T-helper 2 cell treated with Interferon-gamma antibody and Interleukin-4, amounts not matched to agents 5 μg/mL and 100 μg/mL, for 36 hours (primary cell): ENCODE measurements at regions not wholly inside any gene's neighbourhood (a gene's known extent, or its start where the extent isn't known, plus 50 kb on each side); places are given as distances from the start of the nearest gene placed in this dataset.

Experiments used
- DNase-seq: peaks from one replicate; pipeline ENCODE4 v3.0.0; 2021; ENCODE audit warnings: low spot score
- H3K27ac Mint-ChIP-seq: one replicate; pipeline ENCODE4 v1.8.0; 2021; ENCODE audit warnings: mild to moderate bottlenecking, mixed read lengths
- H3K27me3 Mint-ChIP-seq: one replicate; pipeline ENCODE4 v1.8.0; 2021; ENCODE audit warnings: low read depth, mixed read lengths
- H3K36me3 Mint-ChIP-seq: one replicate; pipeline ENCODE4 v1.8.0; 2021; ENCODE audit warnings: low read depth, mixed read lengths
- H3K4me1 Mint-ChIP-seq: one replicate; pipeline ENCODE4 v1.8.0; 2021; ENCODE audit warnings: low read depth, mixed read lengths
- H3K4me3 Mint-ChIP-seq: one replicate; pipeline ENCODE4 v1.8.0; 2022; ENCODE audit warnings: mild to moderate bottlenecking, moderate library complexity, mixed read lengths
- H3K9me3 Mint-ChIP-seq: one replicate; pipeline ENCODE4 v1.8.0; 2021; ENCODE audit warnings: mixed read lengths

DNA sequence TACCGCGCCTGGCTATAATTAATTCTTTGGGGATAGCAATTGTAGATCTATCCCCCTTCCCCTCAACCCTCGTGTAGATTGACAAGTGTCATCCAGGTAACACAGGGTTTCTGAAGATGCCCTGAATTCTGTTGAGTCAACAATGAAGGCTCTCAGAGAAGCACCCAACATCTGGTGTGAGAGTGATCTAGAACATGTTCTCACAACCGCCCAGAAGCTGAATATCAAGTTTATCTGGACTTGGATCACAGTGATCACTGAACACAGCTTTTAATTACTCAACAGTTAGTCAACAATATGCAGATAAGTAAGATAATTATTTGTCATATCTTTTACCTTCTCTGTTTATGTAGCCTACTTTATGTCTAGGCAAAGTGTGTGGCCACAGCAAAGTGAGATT, 204.2 kb upstream of the RGMB start:
- H3K4me3 Mint-ChIP-seq, result no peak overlapping the region
- no peak for DNase-seq
- H3K27me3 Mint-ChIP-seq, result no peaks in the 10 kb centered on the region
- H3K27ac Mint-ChIP-seq, result no peak overlapping the region
- H3K4me1 Mint-ChIP-seq, result no peaks in the 10 kb centered on the region
- H3K9me3 Mint-ChIP-seq, result no peaks in the 10 kb centered on the region
- H3K36me3 Mint-ChIP-seq, result no peaks in the 10 kb centered on the region

DNA sequence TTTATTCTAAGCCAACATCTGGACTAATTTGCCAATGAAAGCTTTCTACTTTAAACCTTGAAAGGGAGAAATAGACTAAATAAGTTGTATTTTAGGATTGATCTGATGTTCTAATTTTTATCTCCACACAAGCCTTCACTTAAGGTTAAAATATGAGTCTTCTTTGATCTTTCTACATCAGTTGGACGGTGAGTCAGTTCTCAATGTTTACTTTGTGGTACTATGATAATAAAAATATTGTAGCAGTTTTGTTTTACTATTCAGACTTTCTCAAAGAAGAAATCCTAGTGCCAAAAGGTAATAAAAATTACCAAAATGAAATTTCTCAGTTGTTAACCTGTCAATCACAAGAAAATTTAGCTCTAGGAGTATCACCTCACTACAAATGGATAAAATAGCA, 203.5 kb upstream of the RGMB start:
- Mint-ChIP-seq H3K9me3 (no peaks in the 10 kb centered on the region), H3K36me3 (no peaks in the 10 kb centered on the region), H3K27me3 (no peaks in the 10 kb centered on the region), H3K4me3 (no peak overlapping the region), H3K4me1 (no peaks in the 10 kb centered on the region), H3K27ac (no peak overlapping the region)
- no peak for DNase-seq

DNA sequence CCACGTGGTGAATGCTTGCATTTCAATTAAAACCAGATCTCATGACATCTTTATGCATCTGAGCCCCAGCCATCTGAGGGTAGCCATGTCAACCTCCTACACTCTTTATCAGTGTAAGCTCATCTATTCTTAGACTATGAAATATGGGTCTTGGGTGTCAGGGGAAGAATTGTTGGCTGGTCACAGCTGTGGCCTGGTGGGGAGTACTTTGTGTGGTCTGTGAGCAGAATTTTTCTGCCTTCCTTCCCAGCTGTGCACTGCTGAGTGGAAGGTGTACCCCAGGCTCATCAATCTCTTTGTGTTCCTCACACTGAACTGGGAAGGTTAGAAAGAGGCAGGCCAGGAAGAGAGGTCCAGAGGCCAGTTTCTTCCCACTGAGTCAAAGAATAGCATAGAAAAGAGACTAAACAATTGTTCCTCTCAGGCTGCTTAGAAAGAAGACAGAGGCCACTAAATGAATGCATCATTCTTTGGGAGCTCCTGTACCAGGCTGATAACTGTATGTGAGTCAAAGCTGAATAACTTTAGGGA, 202.7 kb upstream of the RGMB start:
- H3K4me1 Mint-ChIP-seq, result no peaks in the 10 kb centered on the region
- H3K4me3 Mint-ChIP-seq, result no peak overlapping the region
- DNase-seq, result no peak
- H3K9me3 Mint-ChIP-seq, result no peaks in the 10 kb centered on the region
- no peaks in the 10 kb centered on the region for H3K36me3 Mint-ChIP-seq
- no peaks in the 10 kb centered on the region for H3K27me3 Mint-ChIP-seq
- H3K27ac Mint-ChIP-seq, result no peak overlapping the region

DNA sequence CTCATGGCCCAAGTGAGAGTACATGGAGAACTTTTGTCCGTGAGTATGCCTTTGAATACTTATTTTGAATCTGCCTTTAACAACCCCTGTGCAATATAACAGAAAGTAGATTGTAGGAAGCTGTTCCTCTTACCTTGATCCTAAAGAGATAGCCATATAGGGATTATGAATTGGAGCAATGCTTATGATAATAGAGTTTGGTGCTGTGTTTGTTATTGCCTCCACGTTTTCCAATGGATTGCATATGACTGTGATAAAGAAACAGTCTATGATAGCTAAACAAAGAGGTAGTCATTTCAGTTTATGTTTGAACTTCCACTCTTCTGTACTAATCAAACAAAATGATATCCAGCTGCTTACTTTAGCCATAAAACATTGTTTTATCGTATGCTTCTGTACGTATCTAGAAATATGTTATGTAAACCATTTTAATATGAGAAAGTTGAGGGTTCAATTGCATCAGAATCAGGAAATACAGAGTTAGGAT, 199.6 kb upstream of the RGMB start:
- no peak for DNase-seq
- Mint-ChIP-seq H3K27me3 (no peaks in the 10 kb centered on the region), H3K27ac (no peak overlapping the region), H3K4me1 (no peaks in the 10 kb centered on the region), H3K36me3 (no peaks in the 10 kb centered on the region), H3K9me3 (no peaks in the 10 kb centered on the region), H3K4me3 (no peak overlapping the region)

DNA sequence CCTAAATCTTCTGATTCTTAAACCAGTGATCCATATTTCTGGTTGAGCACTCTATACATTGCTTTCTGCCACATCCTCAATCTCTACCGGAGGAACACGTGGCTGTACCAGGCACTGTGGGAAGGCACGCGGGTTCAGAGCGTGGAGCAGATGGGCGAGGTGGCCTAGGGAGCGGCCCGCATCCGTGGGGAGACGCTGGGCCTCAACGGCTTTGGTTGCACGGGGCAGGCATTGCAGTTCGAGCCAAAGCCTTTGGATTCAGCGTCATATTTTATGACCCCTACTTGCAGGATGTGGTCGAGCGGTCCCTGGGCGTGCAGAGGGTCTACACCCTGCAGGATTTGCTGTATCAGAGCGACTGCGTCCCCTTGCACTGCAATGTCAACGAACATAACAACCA, 197.2 kb upstream of the RGMB start:
- no peaks in the 10 kb centered on the region for H3K36me3 Mint-ChIP-seq
- no peaks in the 10 kb centered on the region for H3K4me1 Mint-ChIP-seq
- no peak for DNase-seq
- H3K9me3 Mint-ChIP-seq, result no peaks in the 10 kb centered on the region
- H3K27ac Mint-ChIP-seq, result no peak overlapping the region
- H3K4me3 Mint-ChIP-seq, result no peak overlapping the region
- no peaks in the 10 kb centered on the region for H3K27me3 Mint-ChIP-seq

DNA sequence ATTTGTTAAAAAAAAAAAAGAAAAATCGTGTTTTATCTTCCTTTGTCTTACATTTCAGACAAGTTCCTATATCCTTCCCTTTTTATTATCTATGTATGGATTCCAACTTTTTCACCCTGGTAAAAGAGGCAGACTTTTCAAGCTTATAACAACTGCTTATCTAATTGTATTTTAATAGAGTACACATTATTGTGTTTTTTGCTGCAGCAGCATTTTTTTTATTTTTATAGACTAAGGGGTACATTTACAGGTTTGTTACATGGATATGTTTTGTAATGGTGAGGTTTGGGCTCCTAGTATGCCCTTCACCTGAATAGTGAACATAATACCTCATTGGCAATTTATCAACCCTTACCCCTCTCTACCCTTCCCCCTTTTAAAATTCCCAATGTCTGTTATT, 195.0 kb upstream of the RGMB start:
- no peak overlapping the region for H3K27ac Mint-ChIP-seq
- no peaks in the 10 kb centered on the region for H3K36me3 Mint-ChIP-seq
- H3K4me1 Mint-ChIP-seq, result no peaks in the 10 kb centered on the region
- no peak overlapping the region for H3K4me3 Mint-ChIP-seq
- H3K27me3 Mint-ChIP-seq, result no peaks in the 10 kb centered on the region
- DNase-seq, result no peak
- H3K9me3 Mint-ChIP-seq, result no peaks in the 10 kb centered on the region

DNA sequence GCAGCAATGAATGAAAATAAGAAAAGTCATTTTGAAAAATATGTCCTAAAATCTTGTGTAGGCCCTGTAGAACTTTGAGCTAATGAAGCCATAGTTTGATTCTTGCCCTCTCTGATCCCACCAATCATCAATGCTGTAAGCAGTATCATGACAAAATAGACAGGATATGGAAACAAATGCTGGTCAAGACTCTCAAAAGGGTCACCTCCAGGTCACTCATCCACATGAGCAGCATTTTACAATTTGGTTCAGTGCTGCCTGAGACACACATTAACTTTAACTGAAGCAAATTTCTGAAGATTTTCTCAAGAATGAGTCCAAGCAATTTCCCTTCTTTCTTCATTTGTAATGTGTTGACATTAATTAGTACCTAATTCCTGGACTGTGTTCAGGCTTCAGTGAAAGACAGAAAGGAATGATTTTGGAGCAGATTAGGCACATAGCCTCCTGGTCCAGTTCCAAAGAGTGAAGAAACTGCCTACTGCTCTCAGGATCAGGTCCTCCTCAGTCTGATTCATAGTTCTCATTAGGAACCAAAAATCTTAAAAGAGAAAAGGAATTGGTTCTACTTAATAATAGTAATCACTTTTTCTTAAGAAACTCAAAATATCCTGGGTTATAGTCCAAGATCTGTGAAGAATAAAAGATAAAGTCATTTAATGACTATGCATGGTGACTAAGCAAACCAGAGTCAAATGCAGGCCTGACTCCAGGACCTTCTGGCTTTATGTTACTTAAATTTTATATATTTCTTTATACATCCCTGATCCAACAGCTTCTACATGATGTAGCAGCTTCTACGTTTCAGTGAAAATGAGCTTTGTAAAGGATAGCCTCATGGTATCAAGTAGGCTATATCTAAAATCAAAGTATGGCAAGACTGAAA, 192.1 kb upstream of the RGMB start:
- no peaks in the 10 kb centered on the region for H3K9me3 Mint-ChIP-seq
- no peak overlapping the region for H3K4me3 Mint-ChIP-seq
- no peaks in the 10 kb centered on the region for H3K27me3 Mint-ChIP-seq
- no peak for DNase-seq
- H3K4me1 Mint-ChIP-seq, result no peaks in the 10 kb centered on the region
- H3K36me3 Mint-ChIP-seq, result no peaks in the 10 kb centered on the region
- H3K27ac Mint-ChIP-seq, result no peak overlapping the region

DNA sequence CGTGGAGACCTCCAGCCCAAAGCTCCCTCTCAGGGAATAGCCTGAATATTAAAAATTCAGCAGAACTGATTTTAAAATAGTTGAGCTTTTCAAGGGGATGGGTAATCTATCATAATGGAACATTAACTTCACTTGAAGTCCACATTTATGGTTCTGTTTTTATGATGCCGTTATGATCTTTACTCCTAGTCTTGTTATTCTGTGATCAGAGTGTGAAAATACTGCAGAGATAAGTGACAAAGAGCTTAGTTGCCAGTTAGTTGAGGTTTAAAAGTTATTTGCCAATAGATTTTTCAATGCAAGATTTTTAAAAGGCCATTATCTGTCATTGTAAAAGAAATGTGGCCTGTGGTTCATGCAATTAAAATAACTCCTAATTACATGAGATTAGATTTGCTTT, 189.9 kb upstream of the RGMB start:
- Mint-ChIP-seq H3K9me3 (no peaks in the 10 kb centered on the region), H3K36me3 (no peaks in the 10 kb centered on the region), H3K4me1 (no peaks in the 10 kb centered on the region), H3K27ac (no peak overlapping the region), H3K4me3 (no peak overlapping the region), H3K27me3 (no peaks in the 10 kb centered on the region)
- no peak for DNase-seq

DNA sequence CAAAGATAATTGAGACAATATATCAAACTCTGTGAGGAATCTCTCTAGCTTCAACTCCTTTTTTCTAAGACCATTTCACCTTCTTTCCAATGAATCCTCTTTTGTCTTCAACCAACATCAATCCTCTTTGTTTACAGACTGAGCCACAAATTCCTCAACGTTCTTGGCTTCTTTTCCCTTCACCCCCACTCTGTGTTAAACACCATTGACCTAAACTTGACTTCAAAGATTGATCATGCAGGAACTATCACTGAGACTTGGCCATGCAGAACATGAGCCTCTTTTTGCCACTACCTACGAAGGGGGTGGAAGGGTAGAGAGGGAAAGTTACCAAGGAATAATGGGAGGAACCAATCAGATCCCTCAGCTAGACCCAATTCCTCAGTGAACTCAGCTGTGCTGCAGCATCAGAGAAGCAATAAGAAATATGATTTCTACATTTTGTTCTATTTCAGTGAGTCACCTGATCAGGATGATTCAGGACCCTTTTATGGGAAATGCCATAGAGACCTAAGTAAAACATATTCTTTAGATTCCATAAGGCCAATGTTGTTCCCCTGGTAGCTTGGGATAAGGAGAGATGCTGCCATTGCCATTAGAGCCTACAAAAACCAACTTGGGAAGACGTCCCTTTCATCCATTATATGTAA, 187.7 kb upstream of the RGMB start:
- H3K27me3 Mint-ChIP-seq, result no peaks in the 10 kb centered on the region
- H3K4me3 Mint-ChIP-seq, result no peak overlapping the region
- no peak for DNase-seq
- no peaks in the 10 kb centered on the region for H3K9me3 Mint-ChIP-seq
- no peaks in the 10 kb centered on the region for H3K36me3 Mint-ChIP-seq
- no peaks in the 10 kb centered on the region for H3K4me1 Mint-ChIP-seq
- no peak overlapping the region for H3K27ac Mint-ChIP-seq

DNA sequence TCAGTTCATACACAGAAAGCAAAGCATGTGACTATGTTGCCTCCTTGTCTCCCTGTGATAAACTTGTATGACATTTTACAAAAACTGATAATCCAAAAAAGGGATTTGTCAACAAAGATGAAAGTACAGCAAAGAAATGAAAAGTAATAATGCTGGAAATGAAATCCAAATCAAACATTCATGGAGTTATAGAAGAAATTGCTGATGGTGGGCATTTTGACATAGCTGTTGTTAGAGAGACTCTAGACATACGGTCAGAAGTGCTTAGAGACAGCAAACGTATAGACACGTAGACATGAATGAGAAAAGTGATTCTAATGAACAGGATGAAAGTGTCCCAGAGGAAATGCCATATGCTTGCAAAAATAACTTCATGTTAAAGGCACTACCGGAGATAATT, 186.9 kb upstream of the RGMB start:
- no peak for DNase-seq
- Mint-ChIP-seq H3K27me3 (no peaks in the 10 kb centered on the region), H3K4me1 (no peaks in the 10 kb centered on the region), H3K9me3 (no peaks in the 10 kb centered on the region), H3K4me3 (no peak overlapping the region), H3K36me3 (no peaks in the 10 kb centered on the region), H3K27ac (no peak overlapping the region)

DNA sequence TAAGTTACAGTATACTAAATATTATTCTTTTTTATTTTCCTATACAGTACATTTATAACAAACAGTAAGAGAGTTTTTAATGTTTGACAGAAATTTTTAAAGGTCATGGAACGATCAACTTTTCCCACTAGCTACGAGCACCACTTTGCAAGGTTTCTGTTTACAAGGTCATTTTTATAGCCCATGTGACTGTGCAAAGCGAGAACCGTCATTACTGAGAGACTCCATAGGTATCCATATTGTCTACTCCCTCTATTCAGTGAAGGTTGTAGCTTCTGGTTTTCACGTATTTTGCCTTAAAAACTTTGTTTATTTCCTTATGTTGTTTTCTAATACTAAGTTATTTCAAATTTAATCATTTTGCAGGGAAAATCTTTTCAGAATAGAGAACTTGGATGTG, 186.3 kb upstream of the RGMB start:
- H3K36me3 Mint-ChIP-seq, result no peaks in the 10 kb centered on the region
- H3K27ac Mint-ChIP-seq, result no peak overlapping the region
- H3K27me3 Mint-ChIP-seq, result no peaks in the 10 kb centered on the region
- no peaks in the 10 kb centered on the region for H3K4me1 Mint-ChIP-seq
- DNase-seq, result no peak
- H3K4me3 Mint-ChIP-seq, result no peak overlapping the region
- H3K9me3 Mint-ChIP-seq, result no peaks in the 10 kb centered on the region

DNA sequence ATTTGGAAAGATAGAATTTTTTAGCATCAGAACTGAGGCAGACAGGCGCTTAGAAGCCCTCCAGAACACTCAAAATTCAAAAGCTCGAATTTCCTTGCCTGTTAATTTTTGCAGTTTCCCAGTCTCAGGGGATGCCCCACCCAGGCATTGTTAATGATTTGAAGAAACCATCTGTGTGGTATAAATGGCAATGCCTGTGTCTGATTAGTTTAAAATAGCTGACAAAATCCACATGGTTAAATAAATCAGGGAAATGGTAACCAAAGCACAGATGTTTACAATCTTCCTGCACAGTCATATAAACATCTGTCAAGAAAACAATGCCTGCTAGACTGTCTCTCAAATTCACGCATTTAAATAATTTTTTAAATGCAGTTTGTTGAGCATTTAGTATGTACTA, 185.2 kb upstream of the RGMB start:
- H3K4me1 Mint-ChIP-seq, result no peaks in the 10 kb centered on the region

DNA sequence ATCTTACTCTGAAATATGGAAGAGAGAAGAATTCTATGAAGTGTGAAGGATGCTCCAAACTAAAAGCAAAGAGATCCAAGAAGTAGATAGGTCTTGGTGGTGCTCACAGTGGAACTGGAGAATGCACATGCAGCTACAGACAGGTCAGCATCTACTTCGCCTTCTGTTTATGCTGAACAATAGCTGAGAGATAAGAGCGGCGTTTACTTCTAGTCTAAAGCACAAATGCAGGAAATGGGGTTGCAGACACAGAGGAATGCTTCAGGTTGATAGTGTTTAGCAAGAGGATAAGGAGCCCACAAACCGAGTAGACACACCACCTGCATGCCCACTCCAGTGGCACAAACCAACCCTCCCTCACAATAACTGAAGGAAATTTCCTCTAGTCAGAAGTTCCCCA, 180.0 kb upstream of the RGMB start:
- Mint-ChIP-seq H3K4me1 (no peaks in the 10 kb centered on the region), H3K9me3 (no peaks in the 10 kb centered on the region), H3K36me3 (no peaks in the 10 kb centered on the region), H3K27me3 (no peaks in the 10 kb centered on the region), H3K4me3 (no peak overlapping the region), H3K27ac (no peak overlapping the region)
- DNase-seq, result no peak

More for the DNA sequence above, 185.2 kb upstream of the RGMB start:
- no peaks in the 10 kb centered on the region for H3K36me3 Mint-ChIP-seq
- no peak overlapping the region for H3K27ac Mint-ChIP-seq
- no peak for DNase-seq
- no peaks in the 10 kb centered on the region for H3K27me3 Mint-ChIP-seq
- no peak overlapping the region for H3K4me3 Mint-ChIP-seq
- H3K9me3 Mint-ChIP-seq, result no peaks in the 10 kb centered on the region

DNA sequence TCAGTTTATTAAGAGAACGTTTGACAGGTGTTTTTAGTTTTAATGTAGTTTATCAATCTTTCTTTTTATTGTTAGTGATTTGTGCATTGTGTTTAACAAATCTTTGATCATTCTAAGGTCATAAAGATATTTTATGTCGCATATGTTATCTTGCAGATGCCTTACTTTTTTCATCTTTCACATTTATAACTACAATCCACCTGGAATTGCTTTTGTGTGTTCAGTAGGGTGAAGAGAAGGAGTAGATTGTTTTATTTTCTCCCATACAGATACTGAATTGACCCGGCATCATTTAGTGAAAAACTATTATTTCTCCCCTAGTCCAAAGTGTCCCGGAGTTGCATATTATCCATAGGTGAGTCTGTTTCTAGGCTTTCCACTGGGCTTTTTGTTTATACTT, 179.4 kb upstream of the RGMB start:
- H3K4me1 Mint-ChIP-seq, result no peaks in the 10 kb centered on the region
- H3K9me3 Mint-ChIP-seq, result no peaks in the 10 kb centered on the region
- no peaks in the 10 kb centered on the region for H3K36me3 Mint-ChIP-seq
- no peaks in the 10 kb centered on the region for H3K27me3 Mint-ChIP-seq
- no peak overlapping the region for H3K27ac Mint-ChIP-seq
- DNase-seq, result no peak
- no peak overlapping the region for H3K4me3 Mint-ChIP-seq
